ENCODE measurements at regions not wholly inside any gene's neighbourhood (a gene's known extent, or its start where the extent isn't known, plus 50 kb on each side); places are given as distances from the start of the nearest gene placed in this dataset.
"Not testable (repeated sequence)": the region's sequence is repeated elsewhere in the genome, so short reads cannot be mapped to it uniquely, and the experiment has no call there.

GRCh38 chr6:82442061-82442719 lies 78.6 kb downstream of the TPBG start:
- no peak overlapping the region for H3K4me3 ChIP-seq (ENCODE audit: low read depth, low read length)
- DNase-seq (ENCODE audit: low read depth) = no peak
- no peak for TF ChIP-seq CTCF (IDR thresholded peaks at IDR 0.05; ENCODE audit: insufficient read depth, low read length)

- H3K4me3 ChIP-seq (ENCODE audit: low read depth, low read length) = no peak overlapping the region
- no peak for DNase-seq (ENCODE audit: low read depth)
- TF ChIP-seq CTCF (IDR thresholded peaks at IDR 0.05; ENCODE audit: insufficient read depth, low read length) = no peak
Observed at GRCh38 chr6:82458147-82458546, 94.5 kb downstream of the TPBG start.

- no peak for TF ChIP-seq CTCF (IDR thresholded peaks at IDR 0.05; ENCODE audit: insufficient read depth, low read length)
- DNase-seq (ENCODE audit: low read depth) = no peak
- no peak overlapping the region for H3K4me3 ChIP-seq (ENCODE audit: low read depth, low read length)
Observed at GRCh38 chr6:82458705-82459104, 95.1 kb downstream of the TPBG start.

- DNase-seq (ENCODE audit: low read depth) = no peak
- no peak for TF ChIP-seq CTCF (IDR thresholded peaks at IDR 0.05; ENCODE audit: insufficient read depth, low read length)
- no peak overlapping the region for H3K4me3 ChIP-seq (ENCODE audit: low read depth, low read length)
Observed at GRCh38 chr6:82461536-82461935, 97.9 kb downstream of the TPBG start.

- no peak for DNase-seq (ENCODE audit: low read depth)
- no peak overlapping the region for H3K4me3 ChIP-seq (ENCODE audit: low read depth, low read length)
- TF ChIP-seq CTCF (IDR thresholded peaks at IDR 0.05; ENCODE audit: insufficient read depth, low read length) = no peak
Observed at GRCh38 chr6:82467338-82467737, 103.7 kb downstream of the TPBG start.

- H3K4me3 ChIP-seq (ENCODE audit: low read depth, low read length); DNase-seq (ENCODE audit: low read depth): not testable (repeated sequence)
Observed at GRCh38 chr6:82470123-82470522, 106.5 kb downstream of the TPBG start.

- H3K4me3 ChIP-seq (ENCODE audit: low read depth, low read length); DNase-seq (ENCODE audit: low read depth): not testable (repeated sequence)
Observed at GRCh38 chr6:82475106-82475505, 111.5 kb downstream of the TPBG start.

- TF ChIP-seq CTCF (IDR thresholded peaks at IDR 0.05; ENCODE audit: insufficient read depth, low read length) = no peak
- H3K4me3 ChIP-seq (ENCODE audit: low read depth, low read length) = no peak overlapping the region
- no peak for DNase-seq (ENCODE audit: low read depth)
Observed at GRCh38 chr6:82484001-82484400, 120.4 kb downstream of the TPBG start.
